ENCODE measurements at regions not wholly inside any gene's neighbourhood (a gene's known extent, or its start where the extent isn't known, plus 50 kb on each side); places are given as distances from the start of the nearest gene placed in this dataset.
"Not testable (repeated sequence)": the region's sequence is repeated elsewhere in the genome, so short reads cannot be mapped to it uniquely, and the experiment has no call there.

GRCh38 chr5:36523450-36523849, 83.0 kb upstream of the SLC1A3 start:
- DNase-seq = no peak

GRCh38 chr5:36523926-36524325, 82.5 kb upstream of the SLC1A3 start:
- peak in 21 of 58 donors; percentile 9 to 73 (median 33) for DNase-seq

DNA sequence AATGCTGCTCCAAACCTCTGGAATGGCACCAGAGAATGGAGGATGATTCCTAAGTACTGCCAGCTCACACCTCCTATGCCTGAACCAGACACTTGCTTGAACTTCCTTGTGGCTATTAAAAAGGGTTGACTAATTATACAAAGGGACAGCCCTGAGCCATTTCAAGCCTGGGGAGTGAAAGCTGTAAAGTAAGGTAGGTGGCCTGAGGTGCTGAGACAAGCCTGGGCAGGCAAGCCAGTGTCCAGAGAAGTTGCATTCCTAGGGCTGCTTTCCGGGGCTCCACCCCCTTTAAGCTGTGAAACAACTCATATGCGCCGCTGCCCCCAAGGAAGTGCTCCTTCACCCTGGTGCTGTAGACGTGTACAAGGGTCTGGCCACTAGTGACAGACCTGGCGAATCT, 79.9 kb upstream of the SLC1A3 start:
- DNase-seq = no peak

- no peak for DNase-seq
Measured at GRCh38 chr5:36528588-36528987, 77.8 kb upstream of the SLC1A3 start.

GRCh38 chr5:36529142-36529541, 77.3 kb upstream of the SLC1A3 start:
- DNase-seq = no peak

DNA sequence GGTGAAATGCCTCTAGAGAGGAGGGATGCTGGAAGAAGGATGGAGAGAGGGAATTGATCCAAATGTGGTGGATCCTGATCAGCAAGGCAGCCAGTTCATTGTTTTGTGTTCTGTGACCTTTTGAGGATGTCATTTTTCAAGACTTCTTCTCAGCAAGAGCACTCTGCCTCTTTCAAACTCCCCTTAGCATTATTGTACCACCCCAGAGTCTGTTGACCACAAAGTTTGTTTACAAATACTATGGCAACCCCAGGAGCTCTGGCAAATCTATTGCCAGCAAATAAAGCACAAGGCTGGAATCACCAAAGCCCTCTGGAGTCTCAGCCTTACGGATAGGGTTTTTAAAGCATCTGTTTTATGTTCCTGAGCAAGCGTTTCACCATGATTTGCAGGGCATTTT, 76.2 kb upstream of the SLC1A3 start:
- no peak for DNase-seq

DNA sequence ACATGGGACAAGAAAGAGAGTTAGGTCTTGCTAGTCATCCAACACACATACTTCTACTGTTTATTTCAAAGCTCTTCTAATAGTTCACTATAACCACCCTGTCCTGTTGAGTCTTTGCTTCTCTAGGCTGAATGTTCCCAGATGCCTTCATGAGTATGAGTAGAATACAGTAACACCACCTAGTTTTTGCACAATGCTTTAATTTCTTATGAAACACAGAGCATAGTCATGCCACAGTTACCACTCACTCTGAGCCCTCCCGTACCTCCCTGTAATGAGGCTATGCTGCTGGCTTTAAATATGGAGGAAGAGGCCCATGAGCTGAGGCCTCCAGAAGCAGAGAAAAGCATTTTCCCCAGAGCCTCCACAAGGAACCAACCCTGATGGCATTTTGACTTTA, 75.0 kb upstream of the SLC1A3 start:
- no peak for DNase-seq

DNA sequence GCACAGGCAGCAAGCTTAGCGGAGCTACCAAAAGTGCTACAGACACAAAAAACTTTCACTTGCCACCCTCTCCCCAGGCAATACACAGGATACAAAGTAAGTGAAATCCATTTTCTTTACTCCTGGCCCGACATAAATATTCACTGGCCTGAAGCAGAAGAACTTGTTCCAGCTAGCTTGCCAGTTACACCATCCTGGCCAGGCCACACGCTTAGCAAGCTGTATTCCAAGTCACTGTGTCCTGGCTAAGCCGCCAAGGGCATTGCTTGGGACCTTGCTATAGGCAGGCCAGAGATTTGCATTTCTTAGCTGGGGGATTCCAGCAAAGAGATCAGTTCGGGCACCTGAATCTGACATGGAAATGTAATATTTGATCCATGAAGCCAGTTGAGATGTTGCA, 71.0 kb upstream of the SLC1A3 start:
- DNase-seq = peak in 31 of 58 donors; percentile 5 to 73 (median 31)

- peak in 11 of 58 donors; percentile 12 to 67 (median 31) for DNase-seq
Measured at GRCh38 chr5:36535859-36536615, 70.4 kb upstream of the SLC1A3 start.

GRCh38 chr5:36536616-36537005, 69.8 kb upstream of the SLC1A3 start:
- DNase-seq = no peak

- DNase-seq = peak in 3 of 58 donors; percentile 9 to 21 (median 15)
Measured at GRCh38 chr5:36537724-36538123, 68.7 kb upstream of the SLC1A3 start.

DNA sequence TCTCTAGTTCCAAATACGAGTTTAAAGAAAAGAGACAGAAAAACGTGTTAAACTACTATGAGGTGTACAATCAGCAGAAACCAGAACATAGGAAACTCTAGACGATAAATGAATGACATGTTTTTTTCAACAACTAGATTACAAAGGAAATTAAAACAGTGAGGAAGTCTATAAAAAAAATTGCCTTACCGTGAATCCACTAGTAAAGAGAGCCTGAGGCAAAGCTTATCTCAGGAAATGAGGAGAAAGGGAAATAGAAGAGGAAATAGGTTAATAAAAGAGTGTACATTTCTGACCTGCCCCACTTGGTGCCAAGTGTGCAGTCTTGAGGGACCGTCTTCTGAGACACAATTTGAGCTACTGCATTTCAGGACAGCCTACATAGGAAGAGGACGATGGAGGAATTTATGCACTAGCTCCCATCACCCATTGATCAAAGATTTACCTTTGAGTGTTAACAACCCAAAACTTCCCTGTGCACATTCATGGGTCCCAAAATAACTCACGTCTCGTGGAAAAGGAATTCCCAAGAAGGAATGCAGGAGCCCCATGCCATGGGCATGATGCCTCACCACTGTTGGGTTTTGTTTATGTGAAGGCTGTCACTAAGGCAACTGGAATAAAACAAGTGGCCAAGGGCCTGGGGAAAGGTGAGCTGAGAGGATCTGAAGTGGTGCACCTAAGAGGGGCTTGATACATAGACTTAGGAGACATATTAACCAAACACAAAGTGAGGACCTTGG, 53.6 kb upstream of the SLC1A3 start:
- no peak for DNase-seq

- DNase-seq = not testable (repeated sequence)
Measured at GRCh38 chr5:36555035-36555434, 51.4 kb upstream of the SLC1A3 start.

Data from anterior cingulate cortex (tissue), 58 donors.